ENCODE measurements at regions not wholly inside any gene's neighbourhood (a gene's known extent, or its start where the extent isn't known, plus 50 kb on each side); places are given as distances from the start of the nearest gene placed in this dataset.
"Not testable (repeated sequence)": the region's sequence is repeated elsewhere in the genome, so short reads cannot be mapped to it uniquely, and the experiment has no call there.

DNA sequence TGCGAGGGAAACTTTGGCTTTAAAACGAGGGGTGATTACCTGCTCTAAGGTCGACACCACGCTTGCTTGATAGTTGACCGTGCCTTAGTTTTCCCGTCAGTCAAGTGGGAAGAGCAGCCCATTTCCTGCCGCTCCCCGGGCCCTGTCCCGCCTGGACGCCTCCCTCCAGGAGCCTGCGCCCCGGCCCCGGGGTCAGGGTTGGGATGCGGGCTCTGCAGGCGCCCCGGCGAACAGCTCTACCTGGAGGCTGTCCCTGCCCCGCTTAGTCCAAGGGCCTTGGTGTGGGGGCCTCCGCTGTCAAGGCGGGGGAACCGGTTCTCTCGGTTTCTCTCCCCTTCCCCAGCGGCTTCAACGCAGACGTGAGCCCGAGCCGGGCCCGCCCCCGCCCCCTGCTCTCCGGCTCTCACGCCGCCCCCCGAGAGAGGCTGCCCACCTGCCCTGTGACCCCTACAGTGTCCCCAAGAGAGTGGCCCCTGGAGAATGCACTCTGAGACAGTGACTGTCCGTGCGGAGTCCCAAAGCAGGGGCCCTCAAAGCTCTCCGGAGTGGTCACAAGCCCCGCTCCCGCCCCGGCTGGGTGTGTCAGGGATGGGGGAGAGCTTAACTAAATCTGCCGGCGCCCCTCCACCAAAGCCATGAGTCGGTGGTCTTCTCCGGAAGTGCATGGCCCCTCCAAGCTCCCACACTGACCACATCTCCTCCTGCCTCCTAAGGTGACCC lies 117.4 kb upstream of the SMURF2 start:
- peak overlapping the region; percentile 66 for H3K4me3 Mint-ChIP-seq
- H3K36me3 Mint-ChIP-seq, result no peaks in the 10 kb centered on the region
- no peaks in the 10 kb centered on the region for H3K9me3 Mint-ChIP-seq (ENCODE audit: low read depth)
- H3K27ac Mint-ChIP-seq, result no peak overlapping the region
- H3K27me3 Mint-ChIP-seq, result peaks cover 3% of the 10 kb centered on the region
- H3K4me1 Mint-ChIP-seq (ENCODE audit: low read depth), result peaks cover 24% of the 10 kb centered on the region

DNA sequence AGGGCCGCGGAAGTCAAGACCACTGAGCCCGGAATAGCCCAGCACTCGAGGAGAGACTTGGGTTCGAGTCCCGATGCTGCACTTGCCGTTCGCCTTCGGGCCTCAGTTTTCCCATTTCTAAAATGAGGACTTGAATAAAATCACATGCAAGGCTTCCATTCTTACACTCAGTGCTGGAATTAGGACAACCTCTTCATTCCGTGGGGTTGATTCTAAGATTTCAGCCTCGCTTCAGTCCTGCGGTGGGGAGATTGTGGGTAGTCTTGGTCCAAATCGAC lies 116.9 kb upstream of the SMURF2 start:
- not testable (repeated sequence) for H3K27me3 Mint-ChIP-seq; H3K36me3 Mint-ChIP-seq; H3K9me3 Mint-ChIP-seq (ENCODE audit: low read depth); H3K27ac Mint-ChIP-seq
- Mint-ChIP-seq H3K4me1 (ENCODE audit: low read depth) (peaks cover 24% of the 10 kb centered on the region), H3K4me3 (peak overlapping the region; percentile 66)

DNA sequence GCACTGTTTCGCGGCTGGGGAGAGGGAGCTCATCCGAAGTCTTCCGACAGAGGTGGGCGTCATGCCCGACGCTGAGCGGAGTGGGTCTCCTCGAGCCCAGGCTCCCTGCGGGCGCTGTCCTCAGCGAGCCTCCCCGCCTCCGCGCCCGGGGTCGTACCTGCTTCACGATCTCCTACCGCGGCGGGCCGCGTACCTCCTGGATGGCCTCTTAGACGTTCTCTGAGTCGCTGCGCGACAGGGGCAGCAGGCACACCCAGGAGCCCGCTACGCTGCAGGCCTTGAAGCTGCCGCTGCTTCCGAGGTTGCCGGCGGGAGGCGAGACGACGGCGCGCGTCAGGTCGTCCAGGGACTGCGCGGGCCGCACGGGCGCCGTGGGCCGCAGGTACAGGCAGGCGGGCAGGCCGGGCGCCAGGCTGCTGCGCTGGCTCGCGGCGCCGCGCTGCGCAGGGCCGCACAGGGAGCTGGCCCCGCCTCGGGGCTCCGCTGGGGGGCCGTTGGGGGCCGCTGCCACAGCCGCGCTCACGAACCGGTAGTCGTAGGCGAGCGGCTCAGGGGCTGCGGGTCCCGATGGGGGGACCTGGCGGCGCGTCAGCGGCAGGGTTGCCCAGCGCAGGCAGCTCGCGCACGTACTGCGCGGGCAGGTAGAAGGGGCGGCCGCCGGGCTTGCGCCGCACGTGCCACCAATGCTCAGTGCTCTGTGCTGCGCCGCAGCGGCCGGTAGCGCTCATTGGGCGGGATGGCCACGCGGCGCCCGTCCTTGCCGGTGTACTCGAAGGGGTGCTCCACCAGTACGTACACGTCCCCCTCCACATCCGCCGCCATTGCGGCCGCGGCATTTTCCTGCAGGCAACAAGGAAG lies 116.4 kb upstream of the SMURF2 start:
- Mint-ChIP-seq H3K36me3 (no peaks in the 10 kb centered on the region), H3K27me3 (peaks cover 3% of the 10 kb centered on the region), H3K27ac (no peak overlapping the region), H3K4me1 (ENCODE audit: low read depth) (peaks cover 24% of the 10 kb centered on the region), H3K9me3 (ENCODE audit: low read depth) (no peaks in the 10 kb centered on the region), H3K4me3 (peak overlapping the region; percentile 66)

GRCh38 chr17:64777415-64778239 lies 115.5 kb upstream of the SMURF2 start:
- Mint-ChIP-seq H3K27me3 (peaks cover 3% of the 10 kb centered on the region), H3K27ac (no peak overlapping the region), H3K4me3 (peak overlapping the region; percentile 59), H3K4me1 (ENCODE audit: low read depth) (peaks cover 19% of the 10 kb centered on the region), H3K36me3 (no peaks in the 10 kb centered on the region), H3K9me3 (ENCODE audit: low read depth) (no peaks in the 10 kb centered on the region)

DNA sequence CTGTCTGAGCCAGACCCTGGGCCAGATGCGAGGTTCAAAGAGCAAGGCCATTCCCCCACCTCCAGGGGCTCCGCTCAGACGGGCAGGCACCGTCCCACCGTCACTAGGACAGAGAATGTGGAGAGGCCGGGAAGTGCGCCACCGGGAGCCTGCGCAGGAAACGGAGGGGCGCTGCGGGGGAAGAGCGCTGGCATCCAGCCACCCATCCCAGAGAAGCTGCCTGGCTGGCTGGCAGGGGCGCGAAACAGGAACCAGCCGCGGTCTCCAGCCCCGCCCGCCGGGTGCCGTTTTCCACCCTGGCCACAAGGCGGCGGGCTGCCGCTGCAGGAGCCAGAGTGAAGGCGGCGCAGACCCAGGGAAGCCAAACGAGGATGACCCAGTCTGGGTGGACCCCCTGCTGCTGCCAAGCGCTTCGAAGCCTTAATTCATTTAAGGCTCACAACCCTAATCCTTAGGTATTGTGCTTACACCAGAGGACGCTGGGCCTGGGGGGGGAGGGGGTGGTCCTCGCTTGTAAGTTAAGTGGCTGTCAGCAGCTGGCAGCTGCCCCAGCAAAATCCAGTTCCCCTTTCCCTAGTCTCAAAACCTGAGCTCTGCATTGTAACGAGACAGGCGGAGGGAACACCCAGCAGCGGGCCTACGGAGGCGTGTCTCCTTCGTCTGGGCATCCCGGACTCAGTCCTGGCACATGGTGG lies 114.8 kb upstream of the SMURF2 start:
- H3K9me3 Mint-ChIP-seq (ENCODE audit: low read depth); H3K27ac Mint-ChIP-seq; H3K36me3 Mint-ChIP-seq; H3K27me3 Mint-ChIP-seq: not testable (repeated sequence)
- Mint-ChIP-seq H3K4me3 (peak overlapping the region; percentile 59), H3K4me1 (ENCODE audit: low read depth) (peaks cover 14% of the 10 kb centered on the region)

GRCh38 chr17:64775701-64776570 lies 113.8 kb upstream of the SMURF2 start:
- peaks cover 14% of the 10 kb centered on the region for H3K4me1 Mint-ChIP-seq (ENCODE audit: low read depth)
- H3K9me3 Mint-ChIP-seq (ENCODE audit: low read depth), result no peaks in the 10 kb centered on the region
- H3K27ac Mint-ChIP-seq, result no peak overlapping the region
- H3K4me3 Mint-ChIP-seq, result peak overlapping the region; percentile 20
- peaks cover 3% of the 10 kb centered on the region for H3K27me3 Mint-ChIP-seq
- H3K36me3 Mint-ChIP-seq, result no peaks in the 10 kb centered on the region

DNA sequence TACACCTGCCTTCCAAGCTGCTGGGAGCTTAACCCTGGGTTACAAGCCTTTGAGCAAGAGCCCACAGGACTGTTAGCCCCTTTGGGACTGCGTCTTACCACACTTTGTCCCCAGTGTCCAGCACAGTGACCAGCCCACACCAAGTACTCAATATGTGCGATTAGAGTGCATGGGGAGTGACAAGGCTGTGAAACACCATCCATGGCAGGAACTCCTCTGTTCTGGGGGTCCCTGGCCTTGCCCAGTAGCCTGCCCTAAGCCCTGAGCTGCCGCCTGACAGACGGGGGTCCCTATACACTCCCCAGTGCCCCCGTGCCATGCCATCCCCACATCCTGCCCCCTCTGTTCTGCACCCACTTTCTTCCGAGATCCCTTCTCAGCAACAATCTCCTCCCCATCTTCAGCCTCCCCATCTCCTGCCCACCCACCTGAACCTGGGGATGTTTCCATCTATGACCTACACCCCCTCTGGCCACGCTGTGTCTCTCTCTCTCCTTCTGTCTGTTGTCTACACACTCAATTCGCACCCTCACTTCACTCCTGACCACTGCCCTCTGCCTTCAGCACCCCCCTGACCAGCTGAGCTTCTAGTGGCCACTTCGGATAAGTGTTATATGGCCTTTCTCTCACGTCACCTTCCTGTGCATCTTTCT lies 112.9 kb upstream of the SMURF2 start:
- no peak overlapping the region for H3K4me3 Mint-ChIP-seq
- no peak overlapping the region for H3K27ac Mint-ChIP-seq
- peaks cover 3% of the 10 kb centered on the region for H3K27me3 Mint-ChIP-seq
- H3K4me1 Mint-ChIP-seq (ENCODE audit: low read depth), result peaks cover 14% of the 10 kb centered on the region
- H3K9me3 Mint-ChIP-seq (ENCODE audit: low read depth), result no peaks in the 10 kb centered on the region
- H3K36me3 Mint-ChIP-seq, result no peaks in the 10 kb centered on the region

DNA sequence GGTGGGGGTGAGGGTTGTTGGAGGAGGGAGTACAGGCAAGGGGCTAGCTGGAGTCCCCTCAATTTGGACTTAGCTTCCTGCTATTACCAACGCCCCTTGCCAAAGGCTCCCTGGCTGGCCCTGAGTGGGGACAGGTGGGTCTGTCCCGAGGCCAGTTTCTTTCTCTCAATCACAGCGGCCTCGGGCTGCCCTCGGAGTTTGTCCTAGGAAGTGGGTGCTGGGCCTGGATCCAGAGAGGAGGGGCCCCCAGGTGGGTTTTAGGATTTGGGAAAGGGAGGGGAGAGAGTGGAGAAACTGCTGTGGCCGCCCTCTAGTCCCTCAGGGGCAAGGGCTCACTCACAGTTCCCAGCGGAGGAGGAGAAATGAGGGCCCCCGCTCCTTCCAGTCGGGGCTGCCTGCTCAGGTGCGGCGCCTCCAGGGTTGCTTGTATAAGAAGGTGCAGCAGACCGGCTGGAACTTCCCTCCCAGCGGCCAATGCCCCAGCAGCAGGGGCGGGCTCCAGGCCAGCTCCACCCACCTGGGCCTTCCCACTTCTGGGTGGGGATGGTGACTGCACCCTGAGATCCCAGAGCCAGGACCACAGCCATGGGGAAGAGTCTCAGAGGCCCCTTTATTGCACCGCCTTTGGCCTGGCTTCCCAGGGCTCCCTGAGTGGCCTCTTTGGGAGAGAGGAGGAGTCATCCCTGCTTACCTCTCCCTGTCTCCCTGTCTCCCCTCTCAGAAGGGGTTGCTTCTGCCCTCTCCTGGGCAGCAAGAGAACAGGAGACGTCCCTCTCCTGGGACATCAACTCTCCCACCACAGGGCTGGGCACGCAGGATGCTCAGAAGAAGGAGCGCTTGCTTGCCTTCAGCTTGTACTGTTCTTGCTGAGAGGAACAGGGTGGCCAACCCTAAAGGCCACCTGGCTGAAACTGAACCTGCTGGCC lies 112.0 kb upstream of the SMURF2 start:
- Mint-ChIP-seq H3K36me3 (no peaks in the 10 kb centered on the region), H3K27me3 (peaks cover 3% of the 10 kb centered on the region), H3K4me3 (no peak overlapping the region)

DNA sequence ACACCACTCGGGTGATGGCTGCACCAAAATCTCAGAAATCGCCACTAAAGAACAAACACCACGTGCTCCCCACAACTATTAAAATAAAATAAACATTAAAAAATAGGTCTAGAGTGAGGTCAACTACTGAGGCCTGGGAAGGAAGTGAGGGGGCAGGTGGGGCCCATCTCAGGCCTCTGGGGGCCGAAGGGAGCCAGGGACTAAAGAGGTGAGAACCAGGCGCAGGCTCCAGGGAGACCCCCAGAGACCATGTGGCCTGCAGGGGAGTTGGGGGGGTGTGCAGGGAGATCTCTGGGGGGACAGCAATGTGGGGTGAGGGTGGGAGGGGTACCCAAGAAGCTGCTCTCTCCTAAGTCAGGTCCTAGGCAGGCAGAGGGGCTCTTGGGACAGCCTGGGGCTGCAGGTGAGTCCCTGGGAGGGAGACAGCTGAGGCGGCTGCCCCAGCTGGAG lies 111.3 kb upstream of the SMURF2 start:
- Mint-ChIP-seq H3K27ac (no peak overlapping the region), H3K4me1 (ENCODE audit: low read depth) (peaks cover 10% of the 10 kb centered on the region), H3K27me3 (peaks cover 3% of the 10 kb centered on the region), H3K4me3 (no peak overlapping the region), H3K9me3 (ENCODE audit: low read depth) (no peaks in the 10 kb centered on the region), H3K36me3 (no peaks in the 10 kb centered on the region)

More for the DNA sequence above, 112.0 kb upstream of the SMURF2 start:
- Mint-ChIP-seq H3K9me3 (ENCODE audit: low read depth) (no peaks in the 10 kb centered on the region), H3K4me1 (ENCODE audit: low read depth) (peaks cover 12% of the 10 kb centered on the region), H3K27ac (no peak overlapping the region)

DNA sequence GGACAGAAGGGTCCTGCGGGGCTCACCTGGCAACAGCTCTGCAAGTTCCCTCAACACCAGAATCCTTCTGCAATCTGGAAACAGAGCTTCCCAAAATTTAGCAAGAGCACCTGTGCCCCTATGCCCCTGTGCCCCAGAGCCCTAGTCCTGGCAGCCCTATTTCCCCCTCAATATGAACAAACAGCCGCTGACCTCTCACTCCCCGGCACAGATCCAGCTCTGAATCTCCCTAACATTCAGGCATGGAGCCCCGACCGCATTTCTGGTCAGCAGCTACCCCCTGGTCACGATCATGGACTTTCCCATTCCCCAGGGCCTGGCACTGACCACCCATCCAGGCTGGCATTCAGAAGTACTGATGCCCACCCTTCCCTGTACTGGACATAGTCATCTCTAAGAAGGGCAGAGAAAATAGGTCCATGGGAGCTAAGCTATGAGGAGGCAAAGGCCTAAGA lies 110.8 kb upstream of the SMURF2 start:
- H3K27ac Mint-ChIP-seq, result no peak overlapping the region

GRCh38 chr17:64771980-64772844 lies 110.1 kb upstream of the SMURF2 start:
- H3K4me3 Mint-ChIP-seq, result no peak overlapping the region
- peaks cover 4% of the 10 kb centered on the region for H3K4me1 Mint-ChIP-seq (ENCODE audit: low read depth)
- H3K9me3 Mint-ChIP-seq (ENCODE audit: low read depth), result no peaks in the 10 kb centered on the region
- no peaks in the 10 kb centered on the region for H3K27me3 Mint-ChIP-seq
- no peak overlapping the region for H3K27ac Mint-ChIP-seq
- no peaks in the 10 kb centered on the region for H3K36me3 Mint-ChIP-seq

More for the DNA sequence above, 110.8 kb upstream of the SMURF2 start:
- H3K4me3 Mint-ChIP-seq, result no peak overlapping the region
- peaks cover 9% of the 10 kb centered on the region for H3K4me1 Mint-ChIP-seq (ENCODE audit: low read depth)
- no peaks in the 10 kb centered on the region for H3K9me3 Mint-ChIP-seq (ENCODE audit: low read depth)
- H3K36me3 Mint-ChIP-seq, result no peaks in the 10 kb centered on the region
- H3K27me3 Mint-ChIP-seq, result peaks cover 2% of the 10 kb centered on the region

GRCh38 chr17:64769712-64770111 lies 107.6 kb upstream of the SMURF2 start:
- H3K4me1 Mint-ChIP-seq (ENCODE audit: low read depth), result no peaks in the 10 kb centered on the region
- peaks cover 6% of the 10 kb centered on the region for H3K36me3 Mint-ChIP-seq
- H3K27ac Mint-ChIP-seq, result no peak overlapping the region

More at GRCh38 chr17:64769712-64770111, 107.6 kb upstream of the SMURF2 start:
- no peaks in the 10 kb centered on the region for H3K27me3 Mint-ChIP-seq
- no peaks in the 10 kb centered on the region for H3K9me3 Mint-ChIP-seq (ENCODE audit: low read depth)
- no peak overlapping the region for H3K4me3 Mint-ChIP-seq
